ENCODE measurements at regions not wholly inside any gene's neighbourhood (a gene's known extent, or its start where the extent isn't known, plus 50 kb on each side); places are given as distances from the start of the nearest gene placed in this dataset.

DNA sequence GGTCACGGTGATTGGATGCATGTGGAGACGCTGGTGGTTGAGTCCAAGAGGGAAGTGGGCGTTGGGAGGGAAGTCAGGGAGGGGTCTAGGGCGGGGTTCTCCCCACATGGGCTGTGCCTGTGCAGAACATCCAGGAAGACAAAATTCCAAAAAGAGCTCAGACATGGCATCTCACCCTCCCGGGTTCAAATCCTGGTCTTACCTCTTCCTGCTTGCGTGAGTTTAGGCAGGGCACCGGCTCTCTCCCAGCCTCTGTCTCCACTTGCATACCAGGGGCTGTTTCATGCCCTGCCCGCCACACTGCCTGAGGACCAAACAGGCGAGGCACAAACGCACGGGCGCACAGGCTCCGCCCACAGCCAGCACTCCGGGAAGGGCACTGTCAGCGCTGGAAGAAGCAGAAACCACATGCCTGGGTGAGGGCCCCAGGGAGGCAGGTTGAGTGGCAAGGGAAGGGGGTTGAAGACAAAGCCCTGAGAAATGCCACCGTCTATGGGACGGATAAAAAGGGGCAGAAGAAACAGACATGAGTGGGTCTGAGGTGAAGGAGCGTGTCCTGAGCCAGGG lies 123.6 kb upstream of the SOX1 start:
- TF ChIP-seq, protein P1, sequence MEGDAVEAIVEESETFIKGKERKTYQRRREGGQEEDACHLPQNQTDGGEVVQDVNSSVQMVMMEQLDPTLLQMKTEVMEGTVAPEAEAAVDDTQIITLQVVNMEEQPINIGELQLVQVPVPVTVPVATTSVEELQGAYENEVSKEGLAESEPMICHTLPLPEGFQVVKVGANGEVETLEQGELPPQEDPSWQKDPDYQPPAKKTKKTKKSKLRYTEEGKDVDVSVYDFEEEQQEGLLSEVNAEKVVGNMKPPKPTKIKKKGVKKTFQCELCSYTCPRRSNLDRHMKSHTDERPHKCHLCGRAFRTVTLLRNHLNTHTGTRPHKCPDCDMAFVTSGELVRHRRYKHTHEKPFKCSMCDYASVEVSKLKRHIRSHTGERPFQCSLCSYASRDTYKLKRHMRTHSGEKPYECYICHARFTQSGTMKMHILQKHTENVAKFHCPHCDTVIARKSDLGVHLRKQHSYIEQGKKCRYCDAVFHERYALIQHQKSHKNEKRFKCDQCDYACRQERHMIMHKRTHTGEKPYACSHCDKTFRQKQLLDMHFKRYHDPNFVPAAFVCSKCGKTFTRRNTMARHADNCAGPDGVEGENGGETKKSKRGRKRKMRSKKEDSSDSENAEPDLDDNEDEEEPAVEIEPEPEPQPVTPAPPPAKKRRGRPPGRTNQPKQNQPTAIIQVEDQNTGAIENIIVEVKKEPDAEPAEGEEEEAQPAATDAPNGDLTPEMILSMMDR (IDR thresholded peaks at IDR 0.05), result no peak
- TF ChIP-seq POLR2A (IDR thresholded peaks at IDR 0.05), result no peak

Data from thyroid gland (tissue), 4 donors.